ENCODE measurements at regions not wholly inside any gene's neighbourhood (a gene's known extent, or its start where the extent isn't known, plus 50 kb on each side); places are given as distances from the start of the nearest gene placed in this dataset.

DNA sequence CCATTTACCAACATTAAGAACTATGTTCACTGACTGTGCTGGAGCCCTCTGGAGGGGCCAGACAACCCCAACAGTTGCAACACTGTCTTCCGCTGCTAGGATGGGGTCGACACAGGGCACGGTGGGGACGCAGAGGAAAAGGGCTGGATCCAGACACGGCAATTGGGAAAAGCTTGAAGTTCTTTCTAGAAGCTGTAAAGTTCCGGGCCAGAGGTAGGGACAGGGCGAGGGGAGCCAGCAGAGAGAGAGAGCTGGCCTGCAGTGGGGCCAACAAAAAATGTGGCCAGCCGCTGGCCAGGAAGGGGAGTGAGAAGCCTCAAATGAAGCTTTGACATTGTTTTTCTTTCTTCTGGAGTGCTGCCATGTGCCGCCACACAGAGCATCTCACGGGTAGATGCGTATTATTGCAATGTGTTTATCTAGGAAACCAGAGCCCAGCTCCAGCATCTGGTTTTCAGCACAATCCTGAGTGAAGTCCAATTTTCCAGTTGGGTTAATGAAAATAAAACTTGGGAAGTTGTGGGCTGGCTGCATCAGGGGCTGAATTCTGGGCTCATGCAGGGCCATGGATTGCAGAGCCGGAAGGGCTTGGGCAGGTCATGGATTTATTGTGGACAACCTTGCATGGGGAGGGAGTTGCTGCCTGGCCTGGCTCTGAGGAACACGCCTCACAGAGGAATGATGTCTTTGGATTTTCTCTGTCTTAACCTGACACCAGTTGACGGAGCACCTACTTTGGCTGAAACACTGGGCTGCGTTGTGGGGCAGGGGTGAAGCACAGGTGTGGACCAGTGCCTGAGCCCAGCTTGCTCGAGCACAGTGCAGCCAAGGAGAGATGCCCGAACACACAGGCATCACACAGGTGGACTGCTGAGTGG lies 67.6 kb upstream of the AMPD3 start:
- peak; percentile 55 for DNase-seq (ENCODE audit: low spot score)

GRCh38 chr11:10388101-10388500 lies 67.0 kb upstream of the AMPD3 start:
- no peak for DNase-seq (ENCODE audit: low spot score)

GRCh38 chr11:10388574-10388973 lies 66.5 kb upstream of the AMPD3 start:
- DNase-seq (ENCODE audit: low spot score), result no peak

- no peak for DNase-seq (ENCODE audit: low spot score)
Observed at GRCh38 chr11:10390375-10390774, 64.7 kb upstream of the AMPD3 start.

GRCh38 chr11:10392095-10393079 lies 62.7 kb upstream of the AMPD3 start:
- no peak for DNase-seq (ENCODE audit: low spot score)

- no peak for DNase-seq (ENCODE audit: low spot score)
Observed at GRCh38 chr11:10394229-10395101, 60.6 kb upstream of the AMPD3 start.

GRCh38 chr11:10395166-10395897 lies 59.7 kb upstream of the AMPD3 start:
- no peak for DNase-seq (ENCODE audit: low spot score)

GRCh38 chr11:10396771-10397170 lies 58.3 kb upstream of the AMPD3 start:
- no peak for DNase-seq (ENCODE audit: low spot score)

GRCh38 chr11:10397226-10397987 lies 57.7 kb upstream of the AMPD3 start:
- no peak for DNase-seq (ENCODE audit: low spot score)

- no peak for DNase-seq (ENCODE audit: low spot score)
Observed at GRCh38 chr11:10398525-10398924, 56.5 kb upstream of the AMPD3 start.

DNA sequence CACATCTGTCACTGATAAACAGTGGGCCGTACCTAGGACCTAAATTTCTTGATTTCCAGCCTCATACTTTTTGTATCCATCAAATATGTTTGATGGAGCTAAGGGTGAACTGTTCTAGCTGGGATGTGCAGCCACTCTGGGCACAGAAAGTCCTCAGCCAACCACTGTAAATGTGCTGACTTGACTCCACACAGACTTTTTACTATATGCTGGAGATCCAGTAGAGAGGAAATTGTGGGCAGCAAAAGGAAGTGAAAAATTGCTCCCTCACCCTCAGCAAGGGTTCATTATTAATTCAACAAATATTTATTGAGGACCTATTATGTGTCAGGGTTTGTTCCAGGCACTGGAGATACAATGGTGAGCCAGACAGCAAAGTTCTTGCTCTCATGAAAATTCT lies 54.2 kb upstream of the AMPD3 start:
- no peak for DNase-seq (ENCODE audit: low spot score)

DNA sequence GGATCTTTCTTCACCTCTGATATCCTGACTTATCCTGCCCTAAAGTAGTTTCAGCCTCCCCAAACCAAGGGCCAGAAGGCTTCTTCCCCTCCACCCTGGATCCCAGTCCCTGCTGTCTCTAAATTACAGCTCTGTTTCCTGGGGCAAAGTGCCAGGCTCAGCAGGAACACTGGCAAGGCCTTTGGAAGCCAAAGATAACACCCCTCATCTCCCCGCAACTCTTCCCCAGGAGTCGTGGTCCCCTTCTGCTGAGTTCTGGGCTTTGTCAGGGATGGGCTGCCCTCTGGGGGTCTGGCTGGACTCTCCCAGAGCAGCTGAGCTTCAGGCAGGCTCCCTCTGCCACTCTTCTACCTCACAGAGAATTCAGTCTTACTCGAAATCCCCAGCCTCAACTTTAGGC lies 53.8 kb upstream of the AMPD3 start:
- no peak for DNase-seq (ENCODE audit: low spot score)

DNA sequence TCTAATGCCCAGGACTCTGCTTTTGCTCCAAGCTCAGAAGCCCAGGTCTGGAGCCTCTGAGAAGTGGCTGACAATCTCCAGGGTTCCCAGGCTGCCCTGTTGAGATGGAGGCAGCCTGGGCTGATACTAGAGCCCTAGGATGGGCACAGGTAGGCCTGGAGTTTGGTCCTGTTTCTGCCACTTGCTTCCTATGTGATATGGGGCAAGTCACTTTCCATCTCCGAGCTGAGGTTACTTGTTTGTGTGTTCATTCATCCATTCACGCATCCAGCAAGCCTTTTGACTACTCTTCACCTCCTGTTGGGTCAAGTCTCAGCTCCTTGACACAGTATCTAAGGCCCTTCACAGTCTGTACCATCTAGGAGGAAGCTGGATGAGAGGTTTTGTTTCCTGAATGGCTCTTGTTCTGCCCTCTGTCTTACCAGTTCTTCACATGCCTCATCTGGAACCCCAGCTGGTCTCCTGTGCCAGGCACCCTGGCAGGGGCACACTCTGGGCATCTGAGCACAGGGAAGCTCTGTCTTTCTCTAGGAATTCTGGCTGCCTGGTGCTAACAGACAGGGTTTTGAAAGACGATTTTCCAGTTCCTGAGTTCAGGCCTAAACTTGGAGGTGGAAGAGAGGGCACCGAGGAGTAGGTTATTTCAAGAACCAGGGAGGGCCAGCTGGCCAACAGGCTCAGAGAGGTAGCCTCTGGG lies 53.2 kb upstream of the AMPD3 start:
- no peak for DNase-seq (ENCODE audit: low spot score)
